GM18867 (cell line): ENCODE measurements at regions not wholly inside any gene's neighbourhood (a gene's known extent, or its start where the extent isn't known, plus 50 kb on each side); places are given as distances from the start of the nearest gene placed in this dataset.
"Not testable (repeated sequence)": the region's sequence is repeated elsewhere in the genome, so short reads cannot be mapped to it uniquely, and the experiment has no call there.

Source experiments
- ATAC-seq: cut with Tn5 transposase; IDR thresholded peaks from one replicate; pipeline ENCODE4 v1.9.1; 2021; ENCODE audit warnings: mild to moderate bottlenecking, moderate library complexity; ENCODE audit not compliant: unreplicated experiment

- ATAC-seq = not testable (repeated sequence)
Observed at GRCh38 chr3:185306286-185306685, 52.4 kb upstream of the EHHADH start.

- no peak for ATAC-seq
Observed at GRCh38 chr3:185306847-185307246, 53.0 kb upstream of the EHHADH start.

- ATAC-seq = peak; percentile 50
Observed at GRCh38 chr3:185308126-185308754, 54.4 kb upstream of the EHHADH start.

- no peak for ATAC-seq
Observed at GRCh38 chr3:185309302-185309701, 53.6 kb upstream of the MAP3K13 start.

- ATAC-seq = no peak
Observed at GRCh38 chr3:185309795-185310194, 53.1 kb upstream of the MAP3K13 start.

GRCh38 chr3:185311991-185312390, 50.9 kb upstream of the MAP3K13 start:
- ATAC-seq = no peak
